Neural progenitor cell (in vitro differentiated cells): ENCODE measurements at regions not wholly inside any gene's neighbourhood (a gene's known extent, or its start where the extent isn't known, plus 50 kb on each side); places are given as distances from the start of the nearest gene placed in this dataset.

Source experiments
- DNase-seq: peaks from one replicate; pipeline ENCODE4 v3.0.0-alpha.2; 2016; ENCODE audit warnings: low spot score
- H2AFZ ChIP-seq: fragments of 200-600 bp; sonication (generic); replicated peaks from 2 replicates; pipeline ENCODE4 v1.6.1; 2016; ENCODE audit warnings: antibody characterized with exemption
- H3F3A ChIP-seq: fragments of 200-600 bp; sonication (generic); 2 replicates; pipeline ENCODE4 v1.6.1; 2016; ENCODE audit warnings: antibody characterized with exemption, low read depth
- H3K27ac ChIP-seq: fragments of 200-600 bp; sonication (generic); 2 replicates; pipeline ENCODE4 v1.5.1; 2016; ENCODE audit warnings: mild to moderate bottlenecking
- H3K27me3 ChIP-seq: fragments of 200-600 bp; sonication (generic); 2 replicates; pipeline ENCODE4 v1.6.1; 2016; ENCODE audit warnings: mild to moderate bottlenecking, moderate library complexity
- H3K36me3 ChIP-seq: fragments of 200-600 bp; sonication (generic); 2 replicates; pipeline ENCODE4 v1.5.1; 2016
- H3K4me1 ChIP-seq: fragments of 200-600 bp; sonication (generic); 2 replicates; pipeline ENCODE4 v1.6.1; 2016; ENCODE audit warnings: mixed run types
- H3K4me2 ChIP-seq: fragments of 200-600 bp; sonication (generic); 2 replicates; pipeline ENCODE4 v1.6.1; 2016
- H3K4me3 ChIP-seq: fragments of 200-600 bp; sonication (generic); 2 replicates; pipeline ENCODE4 v1.5.1; 2016
- H3K79me2 ChIP-seq: fragments of 200-600 bp; sonication (generic); 2 replicates; pipeline ENCODE4 v1.6.1; 2016; ENCODE audit warnings: low read depth
- H3K9ac ChIP-seq: fragments of 200-600 bp; sonication (generic); 2 replicates; pipeline ENCODE4 v1.6.1; 2016
- H3K9me3 ChIP-seq: fragments of 200-600 bp; sonication (generic); 2 replicates; pipeline ENCODE4 v1.5.1; 2016; ENCODE audit warnings: low read depth
- H4K20me1 ChIP-seq: fragments of 200-600 bp; sonication (generic); 2 replicates; pipeline ENCODE4 v1.6.1; 2016; ENCODE audit warnings: low read depth
- H3K27ac Mint-ChIP-seq: 3 replicates; pipeline ENCODE4 v1.8.0; 2021; ENCODE audit warnings: mixed read lengths
- H3K27me3 Mint-ChIP-seq: 2 replicates; pipeline ENCODE4 v1.8.0; 2022; ENCODE audit warnings: low read depth, mild to moderate bottlenecking, inconsistent platforms, moderate library complexity, mixed read lengths; ENCODE audit not compliant: insufficient read depth
- H3K36me3 Mint-ChIP-seq: 3 replicates; pipeline ENCODE4 v1.8.0; 2021; ENCODE audit warnings: mixed read lengths
- H3K4me1 Mint-ChIP-seq: 3 replicates; pipeline ENCODE4 v1.8.0; 2021; ENCODE audit warnings: mixed read lengths
- H3K4me3 Mint-ChIP-seq: 3 replicates; pipeline ENCODE4 v1.8.0; 2021; ENCODE audit warnings: mild to moderate bottlenecking, moderate library complexity, mixed read lengths
- H3K9me3 Mint-ChIP-seq: 3 replicates; pipeline ENCODE4 v1.8.0; 2020; ENCODE audit warnings: mixed read lengths
- EZH2 ChIP-seq: fragments of 200-600 bp; sonication (generic); IDR thresholded peaks from 2 replicates; pipeline ENCODE4 v1.6.1; 2017; ENCODE audit warnings: antibody characterized with exemption, mild to moderate bottlenecking, moderate library complexity
- EZH2phosphoT487 ChIP-seq: fragments of 200-600 bp; sonication (generic); IDR thresholded peaks from 2 replicates; pipeline ENCODE4 v1.6.1; 2017; ENCODE audit warnings: antibody characterized with exemption
- TF ChIP-seq, protein P1 (sequence below): fragments of 200-600 bp; sonication (generic); IDR thresholded peaks from 2 replicates; pipeline ENCODE4 v1.5.1; 2017; ENCODE audit warnings: antibody characterized with exemption, mild to moderate bottlenecking

DNA sequence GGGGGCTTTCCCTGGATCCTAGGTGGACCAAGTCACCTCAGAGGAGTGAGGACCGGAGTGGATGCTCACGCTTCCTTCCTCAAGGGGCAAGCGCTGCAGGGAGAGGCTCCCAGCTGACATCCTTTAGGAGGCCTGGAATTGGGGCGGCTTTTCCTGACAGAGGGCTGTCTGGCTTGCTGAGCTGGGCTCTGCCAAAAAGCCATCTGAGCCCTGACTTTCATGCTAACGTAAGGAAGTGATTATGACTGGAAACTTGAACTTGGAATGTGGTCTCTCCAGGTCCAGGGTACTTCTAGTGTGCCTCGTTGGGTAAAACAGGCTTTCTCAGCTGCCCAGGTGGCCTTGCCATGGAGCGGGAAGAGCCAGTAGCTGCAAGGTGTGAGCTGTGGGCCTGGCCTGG, 268.3 kb upstream of the SPRED2 start:
- H3K4me3 ChIP-seq = no peak overlapping the region
- H2AFZ ChIP-seq = no peak overlapping the region
- no peaks in the 10 kb centered on the region for H3K27me3 ChIP-seq
- no peaks in the 10 kb centered on the region for H3K4me1 Mint-ChIP-seq
- H3K9me3 ChIP-seq = no peaks in the 10 kb centered on the region
- H3K9me3 Mint-ChIP-seq = no peaks in the 10 kb centered on the region
- H3K36me3 Mint-ChIP-seq = no peaks in the 10 kb centered on the region
- H3K27ac Mint-ChIP-seq = no peak overlapping the region
- H3K27ac ChIP-seq = no peak overlapping the region
- no peaks in the 10 kb centered on the region for H3K79me2 ChIP-seq
- no peak overlapping the region for H3K4me2 ChIP-seq
- no peak overlapping the region for H3K4me3 Mint-ChIP-seq
- H3K27me3 Mint-ChIP-seq = peaks cover 6% of the 10 kb centered on the region
- H4K20me1 ChIP-seq = no peaks in the 10 kb centered on the region
- no peaks in the 10 kb centered on the region for H3K4me1 ChIP-seq
- H3K9ac ChIP-seq = no peak overlapping the region
- H3F3A ChIP-seq = no peaks in the 10 kb centered on the region
- TF ChIP-seq EZH2phosphoT487 (no peak), EZH2 (no peak)
- TF ChIP-seq, protein P1, sequence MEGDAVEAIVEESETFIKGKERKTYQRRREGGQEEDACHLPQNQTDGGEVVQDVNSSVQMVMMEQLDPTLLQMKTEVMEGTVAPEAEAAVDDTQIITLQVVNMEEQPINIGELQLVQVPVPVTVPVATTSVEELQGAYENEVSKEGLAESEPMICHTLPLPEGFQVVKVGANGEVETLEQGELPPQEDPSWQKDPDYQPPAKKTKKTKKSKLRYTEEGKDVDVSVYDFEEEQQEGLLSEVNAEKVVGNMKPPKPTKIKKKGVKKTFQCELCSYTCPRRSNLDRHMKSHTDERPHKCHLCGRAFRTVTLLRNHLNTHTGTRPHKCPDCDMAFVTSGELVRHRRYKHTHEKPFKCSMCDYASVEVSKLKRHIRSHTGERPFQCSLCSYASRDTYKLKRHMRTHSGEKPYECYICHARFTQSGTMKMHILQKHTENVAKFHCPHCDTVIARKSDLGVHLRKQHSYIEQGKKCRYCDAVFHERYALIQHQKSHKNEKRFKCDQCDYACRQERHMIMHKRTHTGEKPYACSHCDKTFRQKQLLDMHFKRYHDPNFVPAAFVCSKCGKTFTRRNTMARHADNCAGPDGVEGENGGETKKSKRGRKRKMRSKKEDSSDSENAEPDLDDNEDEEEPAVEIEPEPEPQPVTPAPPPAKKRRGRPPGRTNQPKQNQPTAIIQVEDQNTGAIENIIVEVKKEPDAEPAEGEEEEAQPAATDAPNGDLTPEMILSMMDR = no peak
- H3K36me3 ChIP-seq = no peaks in the 10 kb centered on the region
- DNase-seq = no peak

DNA sequence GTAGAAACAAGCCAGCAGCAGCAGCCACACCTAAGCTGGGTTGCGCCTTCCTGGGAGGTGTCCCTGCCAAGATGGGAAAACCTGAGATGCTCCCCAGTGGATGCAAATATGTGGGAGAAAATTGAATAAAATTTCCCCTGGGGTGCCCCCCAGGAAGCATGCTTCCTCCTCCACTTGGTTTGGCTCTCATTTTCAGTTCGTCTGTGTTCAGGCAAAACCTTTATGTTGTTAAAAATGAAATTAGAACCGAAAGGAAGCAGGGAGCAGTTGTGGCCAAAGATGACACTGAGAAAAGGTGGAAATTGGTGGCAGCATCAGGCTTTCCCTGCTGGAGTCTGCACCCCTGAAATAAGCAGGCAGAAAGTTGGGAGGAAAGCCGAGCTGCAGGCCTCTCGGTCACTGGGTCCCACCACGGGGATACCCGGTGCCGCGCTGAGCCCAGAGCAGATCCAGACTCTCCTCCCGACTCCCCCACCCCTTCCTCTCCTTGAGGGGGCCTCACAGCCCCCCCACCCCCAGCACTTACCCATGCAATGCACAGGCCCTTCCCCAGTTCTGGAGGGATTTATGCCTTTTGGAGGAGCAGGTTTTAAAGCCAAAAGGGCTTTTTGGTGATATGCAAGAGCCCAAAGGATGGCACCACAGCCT, 267.7 kb upstream of the SPRED2 start:
- H3K4me3 ChIP-seq = no peak overlapping the region
- Mint-ChIP-seq H3K27ac (no peak overlapping the region), H3K36me3 (no peaks in the 10 kb centered on the region), H3K9me3 (no peaks in the 10 kb centered on the region), H3K27me3 (peaks cover 6% of the 10 kb centered on the region), H3K4me1 (no peaks in the 10 kb centered on the region), H3K4me3 (no peak overlapping the region)
- H3K4me1 ChIP-seq = no peaks in the 10 kb centered on the region
- H3K4me2 ChIP-seq = no peak overlapping the region
- H3K27me3 ChIP-seq = no peaks in the 10 kb centered on the region
- no peak overlapping the region for H3K9ac ChIP-seq
- DNase-seq = no peak
- no peak overlapping the region for H2AFZ ChIP-seq
- no peak overlapping the region for H3K27ac ChIP-seq
- no peaks in the 10 kb centered on the region for H3K79me2 ChIP-seq
- no peaks in the 10 kb centered on the region for H3F3A ChIP-seq
- H3K36me3 ChIP-seq = no peaks in the 10 kb centered on the region
- no peaks in the 10 kb centered on the region for H3K9me3 ChIP-seq
- TF ChIP-seq EZH2 (no peak), EZH2phosphoT487 (no peak)
- TF ChIP-seq, protein P1 = no peak
- no peaks in the 10 kb centered on the region for H4K20me1 ChIP-seq

- no peaks in the 10 kb centered on the region for H3K27me3 ChIP-seq
- H3K9ac ChIP-seq = no peak overlapping the region
- no peaks in the 10 kb centered on the region for H3K27me3 Mint-ChIP-seq
- H3K27ac Mint-ChIP-seq = no peak overlapping the region
- H3K9me3 Mint-ChIP-seq = no peaks in the 10 kb centered on the region
- peaks cover 2% of the 10 kb centered on the region for H3K4me1 Mint-ChIP-seq
- H3K4me3 Mint-ChIP-seq = no peak overlapping the region
- no peak overlapping the region for H2AFZ ChIP-seq
- H3K36me3 ChIP-seq = no peaks in the 10 kb centered on the region
- H3K36me3 Mint-ChIP-seq = no peaks in the 10 kb centered on the region
- no peaks in the 10 kb centered on the region for H3K79me2 ChIP-seq
- no peaks in the 10 kb centered on the region for H3K9me3 ChIP-seq
- no peaks in the 10 kb centered on the region for H3F3A ChIP-seq
- no peak overlapping the region for H3K4me3 ChIP-seq
- H3K4me2 ChIP-seq = no peak overlapping the region
- no peak for DNase-seq
- no peaks in the 10 kb centered on the region for H3K4me1 ChIP-seq
- H3K27ac ChIP-seq = no peak overlapping the region
- TF ChIP-seq, protein P1 = no peak
- no peak for TF ChIP-seq EZH2
- H4K20me1 ChIP-seq = no peaks in the 10 kb centered on the region
Observed at GRCh38 chr2:65691816-65692215, 259.4 kb upstream of the SPRED2 start.
